ENCODE measurements at regions not wholly inside any gene's neighbourhood (a gene's known extent, or its start where the extent isn't known, plus 50 kb on each side); places are given as distances from the start of the nearest gene placed in this dataset.

DNA sequence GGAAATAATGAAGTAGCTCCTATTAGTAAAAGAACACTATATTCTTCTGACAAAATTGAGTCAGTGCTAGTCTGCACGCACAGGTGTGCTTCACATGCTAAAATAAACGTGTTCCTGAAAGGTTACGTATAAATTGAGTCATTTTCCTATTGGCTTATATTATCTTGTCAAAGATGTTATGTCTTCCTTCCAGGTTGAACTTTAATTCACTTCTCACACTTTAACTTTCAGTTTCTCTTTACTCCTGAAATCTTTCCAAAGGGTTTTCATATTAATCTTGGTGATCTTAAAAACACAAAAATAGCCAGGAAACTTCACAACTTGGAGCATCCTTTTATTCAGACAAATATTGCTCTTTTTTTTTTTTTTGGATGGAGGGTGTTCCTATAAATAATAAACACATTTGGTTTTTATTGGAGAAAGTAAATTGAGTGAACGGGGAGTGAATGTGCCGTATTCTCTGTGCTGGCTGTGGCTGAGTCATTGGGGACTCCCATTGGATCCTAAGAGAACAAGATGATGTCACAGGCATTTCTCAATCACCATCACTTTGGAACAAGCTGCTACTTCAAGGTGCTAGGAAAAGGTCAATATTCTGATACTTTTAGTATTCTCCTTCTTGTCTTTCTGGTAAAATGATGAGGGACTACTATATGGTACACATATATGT, 150.2 kb upstream of the SPATS2L start:
- Mint-ChIP-seq H3K27ac (ENCODE audit: unreplicated experiment) (no peak overlapping the region), H3K27me3 (ENCODE audit: insufficient read depth, unreplicated experiment) (no peaks in the 10 kb centered on the region), H3K9me3 (ENCODE audit: unreplicated experiment) (peaks cover 20% of the 10 kb centered on the region), H3K4me1 (ENCODE audit: low read depth, unreplicated experiment) (peaks cover 20% of the 10 kb centered on the region), H3K4me3 (ENCODE audit: unreplicated experiment) (no peak overlapping the region), H3K36me3 (ENCODE audit: insufficient read depth, unreplicated experiment) (no peaks in the 10 kb centered on the region)
- no peaks in the 10 kb centered on the region for H3K36me3 ChIP-seq (ENCODE audit: control insufficient read depth, insufficient read depth, low read length)
- no peak for DNase-seq
- POLR2A ChIA-PET, result no interaction called here
- H3K27me3 ChIP-seq (replicated peaks; ENCODE audit: control insufficient read depth, insufficient read depth, low read length), result no peaks in the 10 kb centered on the region
- BruUV-seq (replicated peaks), result no TSS peak
- CTCF ChIA-PET, result no interaction called here
- TF ChIP-seq, protein P1, sequence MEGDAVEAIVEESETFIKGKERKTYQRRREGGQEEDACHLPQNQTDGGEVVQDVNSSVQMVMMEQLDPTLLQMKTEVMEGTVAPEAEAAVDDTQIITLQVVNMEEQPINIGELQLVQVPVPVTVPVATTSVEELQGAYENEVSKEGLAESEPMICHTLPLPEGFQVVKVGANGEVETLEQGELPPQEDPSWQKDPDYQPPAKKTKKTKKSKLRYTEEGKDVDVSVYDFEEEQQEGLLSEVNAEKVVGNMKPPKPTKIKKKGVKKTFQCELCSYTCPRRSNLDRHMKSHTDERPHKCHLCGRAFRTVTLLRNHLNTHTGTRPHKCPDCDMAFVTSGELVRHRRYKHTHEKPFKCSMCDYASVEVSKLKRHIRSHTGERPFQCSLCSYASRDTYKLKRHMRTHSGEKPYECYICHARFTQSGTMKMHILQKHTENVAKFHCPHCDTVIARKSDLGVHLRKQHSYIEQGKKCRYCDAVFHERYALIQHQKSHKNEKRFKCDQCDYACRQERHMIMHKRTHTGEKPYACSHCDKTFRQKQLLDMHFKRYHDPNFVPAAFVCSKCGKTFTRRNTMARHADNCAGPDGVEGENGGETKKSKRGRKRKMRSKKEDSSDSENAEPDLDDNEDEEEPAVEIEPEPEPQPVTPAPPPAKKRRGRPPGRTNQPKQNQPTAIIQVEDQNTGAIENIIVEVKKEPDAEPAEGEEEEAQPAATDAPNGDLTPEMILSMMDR (IDR thresholded peaks at IDR 0.05; ENCODE audit: insufficient read depth in 1 of 2, low read depth in 1 of 2, low read length in 1 of 2, severe bottlenecking in 1 of 2, unreplicated experiment in 1 of 2), result no peak
- peaks cover 24% of the 10 kb centered on the region; the same call in 1 of the 2 replicates for H3K4me1 ChIP-seq
- intact Hi-C loops (cut with micrococcal nuclease; ENCODE audit: unreplicated experiment), result no loop called here
- H3K9me3 ChIP-seq, result peaks cover 17% of the 10 kb centered on the region
- no peak overlapping the region for H3K4me3 ChIP-seq (ENCODE audit: low read depth, low read length)

DNA sequence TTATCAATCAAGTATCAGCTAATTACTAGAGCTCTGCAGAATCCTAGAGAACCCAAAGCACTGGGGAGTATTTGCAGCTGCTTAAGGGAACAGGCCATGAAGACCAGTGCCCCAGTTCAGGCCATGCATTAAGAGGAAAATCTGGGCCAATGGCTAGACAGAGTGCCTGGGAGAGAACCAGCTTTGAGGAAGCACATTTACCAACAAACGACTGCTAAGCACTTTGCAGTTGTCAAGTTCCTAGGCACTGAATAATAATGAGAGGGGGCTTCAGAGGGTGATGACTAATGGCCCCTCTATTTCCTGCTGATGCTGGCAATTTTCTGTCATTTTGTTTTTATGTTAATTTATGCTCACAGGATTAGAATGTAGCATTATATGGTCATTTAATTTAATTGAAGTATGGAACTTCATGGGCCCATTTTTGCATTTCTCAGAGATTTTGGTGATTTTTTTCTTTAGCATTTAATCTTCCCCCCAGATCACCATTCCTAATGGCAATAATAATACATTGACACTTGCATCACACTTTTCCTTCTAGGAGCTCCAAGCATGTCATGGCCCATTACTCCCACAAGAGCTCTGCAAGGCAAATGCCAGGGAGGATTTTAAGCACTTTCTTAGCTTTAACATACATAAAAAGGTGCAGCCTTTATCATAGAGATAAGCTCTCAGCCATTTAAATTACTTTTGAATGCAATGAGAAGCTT, 147.7 kb upstream of the SPATS2L start:
- BruUV-seq (replicated peaks), result no TSS peak
- Mint-ChIP-seq H3K4me3 (ENCODE audit: unreplicated experiment) (no peak overlapping the region), H3K4me1 (ENCODE audit: low read depth, unreplicated experiment) (peaks cover 20% of the 10 kb centered on the region), H3K27ac (ENCODE audit: unreplicated experiment) (no peak overlapping the region), H3K9me3 (ENCODE audit: unreplicated experiment) (no peaks in the 10 kb centered on the region), H3K27me3 (ENCODE audit: insufficient read depth, unreplicated experiment) (no peaks in the 10 kb centered on the region), H3K36me3 (ENCODE audit: insufficient read depth, unreplicated experiment) (no peaks in the 10 kb centered on the region)
- no peak overlapping the region for H3K4me3 ChIP-seq (ENCODE audit: low read depth, low read length)
- intact Hi-C loops (cut with micrococcal nuclease; ENCODE audit: unreplicated experiment), result loop anchor here (1.0 kb wide), 1 partner anchor 62 kb away; no protein-coding TSS in a partner anchor
- H3K4me1 ChIP-seq, result peaks cover 24% of the 10 kb centered on the region; the same call in 1 of the 2 replicates
- TF ChIP-seq, protein P1 (IDR thresholded peaks at IDR 0.05; ENCODE audit: insufficient read depth in 1 of 2, low read depth in 1 of 2, low read length in 1 of 2, severe bottlenecking in 1 of 2, unreplicated experiment in 1 of 2), result no peak
- no peaks in the 10 kb centered on the region for H3K36me3 ChIP-seq (ENCODE audit: control insufficient read depth, insufficient read depth, low read length)
- H3K9me3 ChIP-seq, result peaks cover 3% of the 10 kb centered on the region; the same call in 1 of the 2 replicates
- H3K27me3 ChIP-seq (replicated peaks; ENCODE audit: control insufficient read depth, insufficient read depth, low read length), result no peaks in the 10 kb centered on the region
- POLR2A ChIA-PET, result no interaction called here
- CTCF ChIA-PET, result interaction anchor here (0.7 kb wide), 1 partner anchor 62 kb away, joined by 3 read pairs; no protein-coding TSS in a partner anchor
- no peak for DNase-seq

DNA sequence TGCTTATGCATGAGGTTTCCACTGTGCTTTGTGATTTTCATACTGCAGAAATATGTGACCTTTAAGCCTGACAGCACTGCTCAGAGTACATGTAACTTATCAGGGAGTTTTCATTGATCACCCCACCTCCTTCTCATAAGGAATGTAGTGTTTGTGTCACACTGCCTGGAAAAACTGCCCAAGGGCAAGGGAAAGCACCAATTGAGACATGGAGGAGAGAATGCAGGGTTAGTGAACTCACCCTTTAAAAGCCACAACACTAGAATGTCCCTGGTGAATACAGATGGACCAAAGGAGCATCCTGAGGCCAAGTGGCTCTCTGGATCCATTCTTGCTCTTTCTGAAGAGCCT, 147.2 kb upstream of the SPATS2L start:
- DNase-seq, result peak; percentile 60 to 72
- Histone ChIP-seq H3K4me1 (peaks cover 24% of the 10 kb centered on the region; the same call in 1 of the 2 replicates), H3K27me3 (replicated peaks; ENCODE audit: control insufficient read depth, insufficient read depth, low read length) (no peaks in the 10 kb centered on the region), H3K9me3 (peaks cover 7% of the 10 kb centered on the region; the same call in 1 of the 2 replicates), H3K36me3 (ENCODE audit: control insufficient read depth, insufficient read depth, low read length) (no peaks in the 10 kb centered on the region), H3K4me3 (ENCODE audit: low read depth, low read length) (no peak overlapping the region)
- TF ChIP-seq, protein P1 (IDR thresholded peaks at IDR 0.05; ENCODE audit: insufficient read depth in 1 of 2, low read depth in 1 of 2, low read length in 1 of 2, severe bottlenecking in 1 of 2, unreplicated experiment in 1 of 2), result no peak
- peaks cover 20% of the 10 kb centered on the region for H3K4me1 Mint-ChIP-seq (ENCODE audit: low read depth, unreplicated experiment)
- no peak overlapping the region for H3K27ac Mint-ChIP-seq (ENCODE audit: unreplicated experiment)
- CTCF ChIA-PET, result interaction anchor here (0.7 kb wide), 1 partner anchor 62 kb away, joined by 3 read pairs; no protein-coding TSS in a partner anchor
- H3K36me3 Mint-ChIP-seq (ENCODE audit: insufficient read depth, unreplicated experiment), result no peaks in the 10 kb centered on the region
- H3K4me3 Mint-ChIP-seq (ENCODE audit: unreplicated experiment), result no peak overlapping the region
- H3K9me3 Mint-ChIP-seq (ENCODE audit: unreplicated experiment), result no peaks in the 10 kb centered on the region
- POLR2A ChIA-PET, result no interaction called here
- no peaks in the 10 kb centered on the region for H3K27me3 Mint-ChIP-seq (ENCODE audit: insufficient read depth, unreplicated experiment)
- intact Hi-C loops (cut with micrococcal nuclease; ENCODE audit: unreplicated experiment), result loop anchor here (1.0 kb wide), 1 partner anchor 62 kb away; no protein-coding TSS in a partner anchor
- no TSS peak for BruUV-seq (replicated peaks)

Measured in Caco-2 (cell line).